ENCODE measurements at regions not wholly inside any gene's neighbourhood (a gene's known extent, or its start where the extent isn't known, plus 50 kb on each side); places are given as distances from the start of the nearest gene placed in this dataset.
A peak's percentile ranks its signal among the peaks of the same experiment; 100 is the strongest.

GRCh38 chr10:33661580-33662336 lies 327.3 kb upstream of the NRP1 start:
- H3K27ac ChIP-seq (ENCODE audit: low read depth in 1 of 2, low read length in 2 of 2) = peak overlapping the region; percentile 84 to 88
- H3K9me3 ChIP-seq (replicated peaks in 1 of 2; ENCODE audit: control insufficient read depth in 1 of 2, insufficient read depth in 1 of 2, low read length in 2 of 2) = peaks cover 11 to 12% of the 10 kb centered on the region in 2 donors
- H3K36me3 ChIP-seq (replicated peaks in 1 of 2; ENCODE audit: control insufficient read depth in 1 of 2, insufficient read depth in 2 of 2, low read length in 2 of 2) = peaks cover 0 to 3% of the 10 kb centered on the region in 2 donors
- H3K27ac Mint-ChIP-seq = peak overlapping the region; percentile 91 to 97 (median 95)
- peaks cover 0 to 3% (median 3%) of the 10 kb centered on the region in 3 donors for H3K27me3 Mint-ChIP-seq (ENCODE audit: low read depth in 3 of 3)
- peaks cover 48% of the 10 kb centered on the region for H3K4me1 Mint-ChIP-seq
- peaks cover 4 to 20% (median 13%) of the 10 kb centered on the region in 7 donors for H3K9me3 Mint-ChIP-seq
- H3K9ac ChIP-seq (ENCODE audit: insufficient read depth, low read length, poor library complexity, severe bottlenecking) = peak overlapping the region; percentile 20
- H3K27me3 ChIP-seq (ENCODE audit: control insufficient read depth in 2 of 2, insufficient read depth in 2 of 2, low read length in 2 of 2) = no peaks in the 10 kb centered on the region
- H3K4me3 ChIP-seq (replicated peaks in 1 of 3; ENCODE audit: low read depth in 2 of 3, low read length in 3 of 3) = peak overlapping the region in 2 of 3 experiments; percentile 12 to 54
- peak overlapping the region; percentile 68 for H2AFZ ChIP-seq (ENCODE audit: insufficient read depth, low read depth, low read length, poor library complexity, severe bottlenecking)
- no peaks in the 10 kb centered on the region for H4K20me1 ChIP-seq (ENCODE audit: insufficient read depth, low read length)
- H3K36me3 Mint-ChIP-seq = peaks cover 10 to 11% of the 10 kb centered on the region in 2 donors
- H3K4me3 Mint-ChIP-seq = peak overlapping the region; percentile 70 to 91
- intact Hi-C loops (cut with micrococcal nuclease) = no loop called here
- peaks cover 37 to 43% of the 10 kb centered on the region in 2 donors for H3K4me1 ChIP-seq (ENCODE audit: control insufficient read depth in 1 of 2, insufficient read depth in 2 of 2, low read length in 2 of 2)
- peak overlapping the region; percentile 58 for H3K4me2 ChIP-seq (replicated peaks; ENCODE audit: extremely low read depth, low read length, poor library complexity, severe bottlenecking)
- TF ChIP-seq CTCF (IDR thresholded peaks at IDR 0.05) = no peak
- DNase-seq = peak; percentile 81 to 89 (median 83)
- H3K79me2 ChIP-seq (ENCODE audit: insufficient read depth, low read length) = no peaks in the 10 kb centered on the region
- WGBS (ENCODE audit: insufficient coverage) = 1% methylated on average over 12 of the region's 15 CpGs

- Mint-ChIP-seq H3K4me1 (peaks cover 48% of the 10 kb centered on the region), H3K9me3 (peaks cover 4 to 20% (median 12%) of the 10 kb centered on the region in 7 donors), H3K4me3 (no peak overlapping the region), H3K36me3 (peaks cover 10 to 11% of the 10 kb centered on the region in 2 donors), H3K27me3 (ENCODE audit: low read depth in 3 of 3) (peaks cover 0 to 3% (median 3%) of the 10 kb centered on the region in 3 donors), H3K27ac (peak overlapping the region in 1 of 7 donors; percentile 13)
- intact Hi-C loops (cut with micrococcal nuclease) = no loop called here
- no peak overlapping the region for H3K9ac ChIP-seq (ENCODE audit: insufficient read depth, low read length, poor library complexity, severe bottlenecking)
- no peak for TF ChIP-seq CTCF (IDR thresholded peaks at IDR 0.05)
- H3K4me1 ChIP-seq (ENCODE audit: control insufficient read depth in 1 of 2, insufficient read depth in 2 of 2, low read length in 2 of 2) = peaks cover 40 to 45% of the 10 kb centered on the region in 2 donors
- peaks cover 0 to 3% of the 10 kb centered on the region in 2 donors for H3K36me3 ChIP-seq (replicated peaks in 1 of 2; ENCODE audit: control insufficient read depth in 1 of 2, insufficient read depth in 2 of 2, low read length in 2 of 2)
- 93% methylated on average over 10 of the region's 10 CpGs for WGBS (ENCODE audit: insufficient coverage)
- no peak for DNase-seq
- H3K4me3 ChIP-seq (replicated peaks in 1 of 3; ENCODE audit: low read depth in 2 of 3, low read length in 3 of 3) = no peak overlapping the region
- no peaks in the 10 kb centered on the region for H4K20me1 ChIP-seq (ENCODE audit: insufficient read depth, low read length)
- H2AFZ ChIP-seq (ENCODE audit: insufficient read depth, low read depth, low read length, poor library complexity, severe bottlenecking) = no peak overlapping the region
- H3K27me3 ChIP-seq (ENCODE audit: control insufficient read depth in 2 of 2, insufficient read depth in 2 of 2, low read length in 2 of 2) = no peaks in the 10 kb centered on the region
- no peak overlapping the region for H3K27ac ChIP-seq (ENCODE audit: low read depth in 1 of 2, low read length in 2 of 2)
- no peaks in the 10 kb centered on the region for H3K79me2 ChIP-seq (ENCODE audit: insufficient read depth, low read length)
- peaks cover 11 to 12% of the 10 kb centered on the region in 2 donors for H3K9me3 ChIP-seq (replicated peaks in 1 of 2; ENCODE audit: control insufficient read depth in 1 of 2, insufficient read depth in 1 of 2, low read length in 2 of 2)
- no peak overlapping the region for H3K4me2 ChIP-seq (replicated peaks; ENCODE audit: extremely low read depth, low read length, poor library complexity, severe bottlenecking)
Observed at GRCh38 chr10:33660329-33660728, 325.9 kb upstream of the NRP1 start.

All from CD14-positive monocyte (primary cell).